NT2/D1 (cell line): ENCODE measurements at regions not wholly inside any gene's neighbourhood (a gene's known extent, or its start where the extent isn't known, plus 50 kb on each side); places are given as distances from the start of the nearest gene placed in this dataset.

Experiments
- SUZ12 ChIP-seq: IDR thresholded peaks from 2 replicates; pipeline ENCODE4 v1.6.1; 2011; ENCODE audit not compliant: insufficient read length, insufficient read depth; ENCODE audit errors: extremely low read depth
- YY1 ChIP-seq: IDR thresholded peaks from 2 replicates; pipeline ENCODE4 v1.6.1; 2011; ENCODE audit not compliant: insufficient read length, insufficient read depth

- TF ChIP-seq YY1 (no peak), SUZ12 (no peak)
These were observed 81.7 kb upstream of the ARHGEF7 start for GRCh38 chr13:111033172-111034130.
